ENCODE measurements at regions not wholly inside any gene's neighbourhood (a gene's known extent, or its start where the extent isn't known, plus 50 kb on each side); places are given as distances from the start of the nearest gene placed in this dataset.

DNA sequence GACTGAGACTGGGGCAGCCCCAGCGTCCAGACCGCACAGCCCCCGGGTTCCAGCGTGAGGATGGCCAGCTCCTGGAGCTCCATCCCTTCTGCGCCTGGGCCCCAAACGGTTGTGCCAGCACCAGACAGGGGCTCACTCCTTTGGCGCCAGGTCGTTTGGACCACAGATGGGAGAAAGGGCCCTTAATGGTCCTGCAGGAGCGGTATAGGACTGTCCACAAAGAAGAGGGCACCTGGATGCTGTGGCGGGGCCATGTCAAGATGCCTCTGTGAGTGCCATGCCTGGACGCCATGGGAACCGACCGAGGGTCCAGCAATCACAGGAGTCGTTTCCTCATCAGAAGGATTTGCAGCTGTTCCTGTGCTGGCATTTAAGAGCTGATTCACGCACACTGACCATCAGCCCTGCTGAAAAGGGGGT lies 82.7 kb downstream of the DLL1 start:
- no TSS peak for BruUV-seq (replicated peaks)
- CTCF ChIA-PET = no interaction called here

More for the DNA sequence above, 82.7 kb downstream of the DLL1 start:
- Histone ChIP-seq H3K4me2 (ENCODE audit: insufficient read depth, low read length) (no peak overlapping the region), H3K4me1 (ENCODE audit: control insufficient read depth, extremely low read depth, insufficient read depth, low read length) (no peaks in the 10 kb centered on the region), H3K79me2 (ENCODE audit: control insufficient read depth, insufficient read depth, low read length) (no peaks in the 10 kb centered on the region), H3K27ac (ENCODE audit: insufficient read depth, low read depth, low read length) (no peak overlapping the region), H2AFZ (ENCODE audit: low read depth, low read length) (no peak overlapping the region), H4K20me1 (replicated peaks; ENCODE audit: control insufficient read depth, extremely low read depth, insufficient read depth, low read length) (no peaks in the 10 kb centered on the region), H3K36me3 (ENCODE audit: control insufficient read depth in 2 of 2, extremely low read depth in 1 of 2, insufficient read depth in 2 of 2, low read length in 2 of 2) (no peaks in the 10 kb centered on the region), H3K9ac (replicated peaks; ENCODE audit: extremely low read depth, insufficient read depth, low read length) (no peak overlapping the region), H3K9me1 (replicated peaks; ENCODE audit: control insufficient read depth, extremely low read depth, insufficient read depth, low read length) (no peaks in the 10 kb centered on the region), H3K9me3 (replicated peaks; ENCODE audit: control insufficient read depth, insufficient read depth, low read length) (no peaks in the 10 kb centered on the region), H3K4me3 (replicated peaks in 1 of 3; ENCODE audit: insufficient read depth in 1 of 3, low read depth in 1 of 3, low read length in 3 of 3) (no peak overlapping the region), H3K27me3 (ENCODE audit: control insufficient read depth in 2 of 2, insufficient read depth in 2 of 2, low read length in 2 of 2) (no peaks in the 10 kb centered on the region)
- TF ChIP-seq, protein P1, sequence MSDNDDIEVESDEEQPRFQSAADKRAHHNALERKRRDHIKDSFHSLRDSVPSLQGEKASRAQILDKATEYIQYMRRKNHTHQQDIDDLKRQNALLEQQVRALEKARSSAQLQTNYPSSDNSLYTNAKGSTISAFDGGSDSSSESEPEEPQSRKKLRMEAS (IDR thresholded peaks at IDR 0.05; ENCODE audit: insufficient read depth, insufficient read length) = no peak
- no peak for TF ChIP-seq JUN (IDR thresholded peaks at IDR 0.05; ENCODE audit: borderline replicate concordance, insufficient read depth, insufficient read length, low read depth)
- TF ChIP-seq GATA2 (IDR thresholded peaks at IDR 0.05; ENCODE audit: insufficient read depth, insufficient read length, low read depth, low read length) = no peak
- no peak for TF ChIP-seq POLR2AphosphoS5 (IDR thresholded peaks at IDR 0.05; ENCODE audit: insufficient read depth, low read depth, low read length)
- no peak for TF ChIP-seq MYC (IDR thresholded peaks at IDR 0.05; ENCODE audit: low read depth, low read length)
- TF ChIP-seq POLR2A (IDR thresholded peaks at IDR 0.05; ENCODE audit: low read depth, low read length) = no peak
- TF ChIP-seq, protein P2, sequence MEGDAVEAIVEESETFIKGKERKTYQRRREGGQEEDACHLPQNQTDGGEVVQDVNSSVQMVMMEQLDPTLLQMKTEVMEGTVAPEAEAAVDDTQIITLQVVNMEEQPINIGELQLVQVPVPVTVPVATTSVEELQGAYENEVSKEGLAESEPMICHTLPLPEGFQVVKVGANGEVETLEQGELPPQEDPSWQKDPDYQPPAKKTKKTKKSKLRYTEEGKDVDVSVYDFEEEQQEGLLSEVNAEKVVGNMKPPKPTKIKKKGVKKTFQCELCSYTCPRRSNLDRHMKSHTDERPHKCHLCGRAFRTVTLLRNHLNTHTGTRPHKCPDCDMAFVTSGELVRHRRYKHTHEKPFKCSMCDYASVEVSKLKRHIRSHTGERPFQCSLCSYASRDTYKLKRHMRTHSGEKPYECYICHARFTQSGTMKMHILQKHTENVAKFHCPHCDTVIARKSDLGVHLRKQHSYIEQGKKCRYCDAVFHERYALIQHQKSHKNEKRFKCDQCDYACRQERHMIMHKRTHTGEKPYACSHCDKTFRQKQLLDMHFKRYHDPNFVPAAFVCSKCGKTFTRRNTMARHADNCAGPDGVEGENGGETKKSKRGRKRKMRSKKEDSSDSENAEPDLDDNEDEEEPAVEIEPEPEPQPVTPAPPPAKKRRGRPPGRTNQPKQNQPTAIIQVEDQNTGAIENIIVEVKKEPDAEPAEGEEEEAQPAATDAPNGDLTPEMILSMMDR (IDR thresholded peaks at IDR 0.05; ENCODE audit: extremely low read depth in 1 of 2, insufficient read depth in 1 of 2, low read depth in 1 of 2, low read length in 2 of 2) = no peak
- no peak for TF ChIP-seq EZH2 (IDR thresholded peaks at IDR 0.05; ENCODE audit: borderline replicate concordance, low read depth, low read length, severe bottlenecking)
- TF ChIP-seq FOS (IDR thresholded peaks at IDR 0.05; ENCODE audit: borderline replicate concordance, insufficient read depth, low read length) = no peak
- FAIRE-seq = no peak
- dilution Hi-C loops (cut with MboI; ENCODE audit: extremely low pct_ligation_motif_present, low sequenced_read_pairs) = no loop called here
- intact Hi-C loops (cut with micrococcal nuclease) = no loop called here
- DNase-seq (ENCODE audit: low read depth, low spot score) = no peak
- POLR2A ChIA-PET = no interaction called here
